GM12878 (cell line): ENCODE measurements at regions not wholly inside any gene's neighbourhood (a gene's known extent, or its start where the extent isn't known, plus 50 kb on each side); places are given as distances from the start of the nearest gene placed in this dataset.

Source experiments
- ATAC-seq: fragments of 200-7000 bp; cut with Tn5 transposase; 3 replicates; pipeline ENCODE4 v1.9.1; 2020; ENCODE audit warnings: mild to moderate bottlenecking, moderate library complexity
- BruUV-seq: library from RNA; stranded (reverse); fragments of 400-500 nt; replicated peaks from 2 replicates; lab custom pipeline; 2021; lab: Mats Ljungman, UMichigan
- CTCF ChIA-PET: fragments of 300-600 bp; sonication (Branson Sonifier 250); formaldehyde crosslinking; extraction: SDS; loops from one replicate; lab custom pipeline; 2021; ENCODE audit warnings: inconsistent platforms; lab: Yijun Ruan, JAX
- POLR2A ChIA-PET: fragments of 350-600 bp; formaldehyde crosslinking; extraction: SDS; loops from one replicate; lab custom pipeline; 2021; ENCODE audit warnings: inconsistent platforms; lab: Charles Lee
- RAD21 ChIA-PET: fragments of 300-600 bp; sonication (Branson Sonifier 250); formaldehyde crosslinking; loops from one replicate; lab custom pipeline; 2023; ENCODE audit warnings: antibody characterized with exemption; ENCODE audit not compliant: unreplicated experiment; lab: Charles Lee
- SMC1A ChIA-PET: fragments of 300-600 bp; sonication (Branson Sonifier 250); formaldehyde crosslinking; loops from one replicate; lab custom pipeline; 2023; ENCODE audit not compliant: unreplicated experiment, uncharacterized antibody; lab: Charles Lee
- DNase-seq: peaks from one replicate; pipeline ENCODE4 v3.0.0-alpha.2; 2011; ENCODE audit warnings: low read depth, low spot score
- FAIRE-seq: peaks from 3 replicates; lab custom pipeline; 2011; peaks lifted over from hg19 to GRCh38; lab: Jason Lieb, UNC
- H2AFZ ChIP-seq: 2 replicates; pipeline ENCODE4 v1.6.0; 2011; ENCODE audit warnings: low read depth, low read length, control low read depth; ENCODE audit not compliant: control insufficient read depth
- H3K27ac ChIP-seq: 2 replicates; pipeline ENCODE4 v1.5.1; 2011; ENCODE audit warnings: control low read depth; ENCODE audit not compliant: control insufficient read depth, insufficient read depth
- H3K27me3 ChIP-seq, 2 experiments: replicated peaks in 1 of 2; 2 replicates each; pipeline versions ENCODE4 v1.6.0 to v1.6.1; 2011; ENCODE audit warnings: low read length in 1 of 2; ENCODE audit not compliant: control insufficient read depth in 2 of 2, insufficient read depth in 2 of 2
- H3K36me3 ChIP-seq, 2 experiments: 2 replicates each; pipeline ENCODE4 v1.5.1; 2011; ENCODE audit warnings: low read length in 1 of 2; ENCODE audit not compliant: control insufficient read depth in 2 of 2, insufficient read depth in 2 of 2
- H3K4me1 ChIP-seq: 2 replicates; pipeline ENCODE4 v1.6.1; 2011; ENCODE audit warnings: mild to moderate bottlenecking, low read length, moderate library complexity, mixed read lengths; ENCODE audit not compliant: control insufficient read depth, insufficient read depth
- H3K4me2 ChIP-seq: 2 replicates; pipeline ENCODE4 v1.6.0; 2011; ENCODE audit warnings: control low read depth; ENCODE audit not compliant: control insufficient read depth, insufficient read depth
- H3K4me3 ChIP-seq: fragments of 200-600 bp; sonication (generic); 2 replicates; pipeline ENCODE4 v1.5.1; 2016
- H3K79me2 ChIP-seq: 2 replicates; pipeline ENCODE4 v1.6.0; 2011; ENCODE audit warnings: low read length; ENCODE audit not compliant: control insufficient read depth, insufficient read depth
- H3K9ac ChIP-seq: 2 replicates; pipeline ENCODE4 v1.8.0; 2011; ENCODE audit warnings: low read length, control low read depth, mixed read lengths; ENCODE audit not compliant: control insufficient read depth, insufficient read depth
- H3K9me3 ChIP-seq: replicated peaks from 3 replicates; pipeline ENCODE4 v1.5.1; 2011; ENCODE audit warnings: mild to moderate bottlenecking, low read length; ENCODE audit not compliant: control insufficient read depth, insufficient read depth
- H4K20me1 ChIP-seq: 2 replicates; pipeline ENCODE4 v1.6.0; 2011; ENCODE audit not compliant: control insufficient read depth, insufficient read depth
- ATF2 ChIP-seq: IDR thresholded peaks from 2 replicates; pipeline ENCODE4 v1.6.1; 2012; ENCODE audit warnings: low read length, inconsistent platforms
- BCL11A ChIP-seq: IDR thresholded peaks from 2 replicates; pipeline ENCODE4 v1.6.1; 2011; ENCODE audit warnings: low read depth, low read length
- IRF5 ChIP-seq: fragments of 450-650 bp; IDR thresholded peaks from 2 replicates; pipeline ENCODE4 v1.6.1; 2017; ENCODE audit warnings: borderline replicate concordance
- KLF5 ChIP-seq: fragments of 450-650 bp; IDR thresholded peaks from 2 replicates; pipeline ENCODE4 v1.6.1; 2014; ENCODE audit warnings: mild to moderate bottlenecking; ENCODE audit not compliant: partially characterized antibody
- MLLT1 ChIP-seq: fragments of 450-650 bp; IDR thresholded peaks from 2 replicates; pipeline ENCODE4 v1.6.1; 2016; ENCODE audit warnings: mild to moderate bottlenecking
- NBN ChIP-seq: fragments of 450-650 bp; IDR thresholded peaks from 2 replicates; pipeline ENCODE4 v1.6.1; 2016
- PAX8 ChIP-seq: fragments of 450-650 bp; IDR thresholded peaks from 2 replicates; pipeline ENCODE4 v1.6.1; 2017; ENCODE audit warnings: mild to moderate bottlenecking, moderate library complexity
- POLR2AphosphoS2 ChIP-seq: IDR thresholded peaks from 2 replicates; pipeline ENCODE4 v1.6.1; 2011; ENCODE audit warnings: low read depth, mild to moderate bottlenecking, low read length, improper control_type of control experiment, moderate library complexity
- RBBP5 ChIP-seq: fragments of 200-600 bp; sonication (generic); conservative IDR thresholded peaks from 2 replicates; pipeline ENCODE4 v1.6.1; 2016
- SREBF2 ChIP-seq: IDR thresholded peaks from 2 replicates; pipeline ENCODE4 v1.6.1; 2012; ENCODE audit warnings: mild to moderate bottlenecking, low read length
- YY1 ChIP-seq: IDR thresholded peaks from 2 replicates; pipeline ENCODE4 v1.6.1; 2011; ENCODE audit warnings: low read depth, mild to moderate bottlenecking, low read length
- ZNF384 ChIP-seq: IDR thresholded peaks from 2 replicates; pipeline ENCODE4 v1.6.1; 2012; ENCODE audit warnings: low read depth, mild to moderate bottlenecking, low read length, improper control_type of control experiment, borderline replicate concordance
- ZNF622 ChIP-seq: fragments of 450-650 bp; IDR thresholded peaks from 2 replicates; pipeline ENCODE4 v1.6.1; 2017; ENCODE audit warnings: mild to moderate bottlenecking, inconsistent platforms
- WGBS: methylation state at CpG from one replicate; pipeline ENCODE4 v1.1.6; 2016; ENCODE audit warnings: low lambda C conversion rate; ENCODE audit not compliant: insufficient replicate concordance, insufficient coverage; ENCODE audit errors: missing lambda C conversion rate; 5-methylcytosine and 5-hydroxymethylcytosine counted together
- in situ Hi-C: fragments of 300-500 bp; cut with MboI; formaldehyde crosslinking; loops from 9 replicates; pipeline ENCODE4 v1.14.3; 2018; ENCODE audit warnings: mixed read lengths
- intact Hi-C: fragments of 100-400 bp; cut with micrococcal nuclease; formaldehyde crosslinking; loops from one replicate; pipeline ENCODE4 v1.14.2; 2022; ENCODE audit not compliant: unreplicated experiment

- CTCF ChIA-PET = no interaction called here
- H2AFZ ChIP-seq = no peak overlapping the region
- no peak overlapping the region for H3K9ac ChIP-seq
- H3K79me2 ChIP-seq = no peaks in the 10 kb centered on the region
- SMC1A ChIA-PET = no interaction called here
- TF ChIP-seq KLF5 (no peak), ZNF384 (no peak), RBBP5 (no peak), MLLT1 (no peak), SREBF2 (no peak), ZNF622 (no peak), BCL11A (no peak), ATF2 (no peak), IRF5 (no peak), YY1 (no peak), NBN (no peak), PAX8 (no peak), POLR2AphosphoS2 (no peak)
- H3K27me3 ChIP-seq = peaks cover 0 to 1% of the 10 kb centered on the region in 2 experiments; a peak in 1 of 4 replicates
- in situ Hi-C loops (no loop called here), intact Hi-C loops (no loop called here)
- FAIRE-seq (no peak), ATAC-seq (no peak), DNase-seq (no peak)
- H3K4me2 ChIP-seq = no peak overlapping the region
- 16% methylated on average over 17 of the region's 17 CpGs for WGBS
- BruUV-seq = no TSS peak
- H3K9me3 ChIP-seq = no peaks in the 10 kb centered on the region
- peaks cover 4% of the 10 kb centered on the region; the same call in 1 of the 2 replicates for H3K4me1 ChIP-seq
- H3K4me3 ChIP-seq = no peak overlapping the region
- POLR2A ChIA-PET = no interaction called here
- H3K36me3 ChIP-seq = no peaks in the 10 kb centered on the region
- RAD21 ChIA-PET = no interaction called here
- H4K20me1 ChIP-seq = no peaks in the 10 kb centered on the region
- no peak overlapping the region for H3K27ac ChIP-seq
Measured at GRCh38 chr1:22328331-22329147, 123.1 kb upstream of the ZBTB40 start.
